SK-N-MC (cell line): ENCODE measurements at regions not wholly inside any gene's neighbourhood (a gene's known extent, or its start where the extent isn't known, plus 50 kb on each side); places are given as distances from the start of the nearest gene placed in this dataset.

Experiments used
- EZH2 ChIP-seq: fragments of 200-600 bp; sonication (generic); IDR thresholded peaks from one replicate; pipeline ENCODE4 v1.6.1; 2017; ENCODE audit warnings: antibody characterized with exemption
- POLR2AphosphoS5 ChIP-seq: IDR thresholded peaks from 2 replicates; pipeline ENCODE4 v1.6.1; 2012; ENCODE audit warnings: mild to moderate bottlenecking, low read depth, low read length, borderline replicate concordance

- TF ChIP-seq EZH2 (no peak), POLR2AphosphoS5 (no peak)
Observed at GRCh38 chr10:4568086-4568485, 257.9 kb upstream of the AKR1E2 start.
